ENCODE measurements at regions not wholly inside any gene's neighbourhood (a gene's known extent, or its start where the extent isn't known, plus 50 kb on each side); places are given as distances from the start of the nearest gene placed in this dataset.

- H3K36me3 ChIP-seq (ENCODE audit: control insufficient read depth, insufficient read depth, low read length), result no peaks in the 10 kb centered on the region
- in situ Hi-C loops (cut with MboI; ENCODE audit: low sequenced_read_pairs) (no loop called here), intact Hi-C loops (cut with micrococcal nuclease) (no loop called here), dilution Hi-C loops (cut with HindIII; ENCODE audit: low sequenced_read_pairs, unreplicated experiment) (no loop called here)
- no peak overlapping the region for H4K8ac ChIP-seq (ENCODE audit: low read depth in 2 of 2, low read length in 2 of 2)
- H3K9me1 ChIP-seq (ENCODE audit: insufficient read depth, low read length), result no peaks in the 10 kb centered on the region
- DNase-seq, result no peak
- H3K4me1 ChIP-seq (ENCODE audit: control insufficient read depth, insufficient read depth, low read length), result peaks cover 7% of the 10 kb centered on the region; the same call in 1 of the 2 replicates
- H3K27ac ChIP-seq (ENCODE audit: insufficient read depth, low read length), result no peak overlapping the region
- H2BK120ac ChIP-seq (ENCODE audit: low read depth, low read length), result no peak overlapping the region
- no peak overlapping the region for H2AFZ ChIP-seq (replicated peaks; ENCODE audit: low read length, poor library complexity)
- 100% methylated on average over 1 of the region's 3 CpGs; no CpG with 5 or more reads in 1 of the 2 experiments for WGBS, 2 experiments (ENCODE audit: extremely low coverage in 2 of 2, insufficient read length in 1 of 2)
- POLR2A ChIA-PET (ENCODE audit: unreplicated experiment), result no interaction called here
- no peak overlapping the region for H2BK20ac ChIP-seq (ENCODE audit: low read depth, low read length)
- no TSS peak for BruUV-seq (replicated peaks)
- CTCF ChIA-PET, result interaction anchor here (0.6 kb wide), 1 partner anchor 17 kb away, joined by 3 read pairs; no protein-coding TSS in a partner anchor
- no peak overlapping the region for H3K14ac ChIP-seq (replicated peaks; ENCODE audit: low read depth, low read length)
- no peak overlapping the region for H2AK9ac ChIP-seq (replicated peaks; ENCODE audit: low read depth, low read length, poor library complexity)
- H3K9me3 ChIP-seq (ENCODE audit: control insufficient read depth, insufficient read depth, low read length), result no peaks in the 10 kb centered on the region; the same call in 1 of the 2 replicates
- no peak overlapping the region for H2AK5ac ChIP-seq (ENCODE audit: low read depth, low read length)
- no peak overlapping the region for H4K91ac ChIP-seq (ENCODE audit: insufficient read depth, low read depth, low read length)
- no peak overlapping the region for H3K4ac ChIP-seq (ENCODE audit: low read depth, low read length)
- no peaks in the 10 kb centered on the region for H3K79me1 ChIP-seq (ENCODE audit: low read depth in 1 of 2, low read length in 2 of 2)
- no peak for ATAC-seq (ENCODE audit: low read depth)
- H3K18ac ChIP-seq (ENCODE audit: low read depth, low read length), result no peak overlapping the region
- H2BK15ac ChIP-seq (ENCODE audit: low read depth, low read length), result no peak overlapping the region
- no peak overlapping the region for H3K23ac ChIP-seq (ENCODE audit: low read depth, low read length)
- H2BK5ac ChIP-seq (ENCODE audit: low read depth, low read length, poor library complexity, severe bottlenecking), result no peak overlapping the region
- no peak overlapping the region for H4K5ac ChIP-seq (ENCODE audit: low read depth, low read length)
- TF ChIP-seq RAD21 (IDR thresholded peaks at IDR 0.05; ENCODE audit: low read length) (no peak), MAFK (IDR thresholded peaks at IDR 0.05; ENCODE audit: low read depth, low read length) (no peak), RCOR1 (IDR thresholded peaks at IDR 0.05; ENCODE audit: insufficient replicate concordance, low read length) (no peak), MAZ (IDR thresholded peaks at IDR 0.05; ENCODE audit: borderline replicate concordance, low read depth, low read length) (no peak), MXI1 (IDR thresholded peaks at IDR 0.05; ENCODE audit: borderline replicate concordance, low read depth, low read length) (no peak), NFE2L2 (IDR thresholded peaks at IDR 0.05; ENCODE audit: low read depth, low read length) (no peak), USF2 (IDR thresholded peaks at IDR 0.05; ENCODE audit: low read depth, low read length) (no peak), POLR2A (IDR thresholded peaks at IDR 0.05; ENCODE audit: low read depth, low read length) (no peak)
- no peak overlapping the region for H3K56ac ChIP-seq (ENCODE audit: extremely low read depth, insufficient read depth, low read length)
- H4K20me1 ChIP-seq (ENCODE audit: insufficient read depth, low read length), result no peaks in the 10 kb centered on the region
- no peaks in the 10 kb centered on the region for H3K27me3 ChIP-seq (ENCODE audit: control insufficient read depth, insufficient read depth, low read length)
- H3K9ac ChIP-seq (ENCODE audit: low read depth, low read length), result no peak overlapping the region
- H3K4me2 ChIP-seq (ENCODE audit: low read depth, low read length), result no peak overlapping the region
- H3K4me3 ChIP-seq (ENCODE audit: insufficient read depth, low read depth, low read length), result no peak overlapping the region
Measured at GRCh38 chr15:87767516-87767915, 489.0 kb downstream of the NTRK3 start.
